GM12873 (cell line): ENCODE measurements at regions not wholly inside any gene's neighbourhood (a gene's known extent, or its start where the extent isn't known, plus 50 kb on each side); places are given as distances from the start of the nearest gene placed in this dataset.

Experiments used
- CTCF ChIP-seq: IDR thresholded peaks from 2 replicates; pipeline ENCODE4 v1.5.1; 2012; ENCODE audit warnings: low read depth, mild to moderate bottlenecking, moderate library complexity, low read length, control low read depth; ENCODE audit not compliant: insufficient read depth; ENCODE audit errors: missing control alignments

- TF ChIP-seq CTCF, result no peak
These were observed 225.2 kb downstream of the NEDD1 start for GRCh38 chr12:97132270-97132669.

GRCh38 chr12:97134495-97134894 lies 227.4 kb downstream of the NEDD1 start:
- TF ChIP-seq CTCF, result peak; percentile 43

- TF ChIP-seq CTCF, result no peak
These were observed 233.3 kb downstream of the NEDD1 start for GRCh38 chr12:97140355-97140754.

GRCh38 chr12:97142737-97143410 lies 235.8 kb downstream of the NEDD1 start:
- no peak for TF ChIP-seq CTCF

- peak; percentile 97 for TF ChIP-seq CTCF
These were observed 242.0 kb downstream of the NEDD1 start for GRCh38 chr12:97148941-97149559.

- TF ChIP-seq CTCF, result no peak
These were observed 244.4 kb downstream of the NEDD1 start for GRCh38 chr12:97151481-97151880.

GRCh38 chr12:97159377-97159776 lies 252.3 kb downstream of the NEDD1 start:
- TF ChIP-seq CTCF, result no peak
